Prostate gland (tissue), 2 donors: ENCODE measurements at regions not wholly inside any gene's neighbourhood (a gene's known extent, or its start where the extent isn't known, plus 50 kb on each side); places are given as distances from the start of the nearest gene placed in this dataset.
A peak's percentile ranks its signal among the peaks of the same experiment; 100 is the strongest.

Source experiments
- DNase-seq: peaks from one replicate; pipeline ENCODE4 v3.0.0-alpha.2; 2019; ENCODE audit warnings: low spot score
- H3K27ac ChIP-seq, 2 donors: fragments of 200-600 bp; sonication (generic); 2 replicates each; pipeline ENCODE4 v1.5.1; 2017 to 2019
- H3K27me3 ChIP-seq: fragments of 200-600 bp; sonication (generic); replicated peaks from 2 replicates; pipeline ENCODE4 v1.5.1; 2019; ENCODE audit not compliant: insufficient read depth
- H3K36me3 ChIP-seq, 2 donors: fragments of 200-600 bp; sonication (generic); 1 replicate in 1 of 2; 2 replicates in 1 of 2; pipeline versions ENCODE4 v1.5.1 to v1.8.1; 2017 to 2019
- H3K4me1 ChIP-seq: fragments of 200-600 bp; sonication (generic); replicated peaks from 2 replicates; pipeline ENCODE4 v1.5.1; 2019
- H3K4me3 ChIP-seq, 2 donors: fragments of 200-600 bp; sonication (generic); 2 replicates each; pipeline ENCODE4 v1.5.1; 2017 to 2019
- H3K9me3 ChIP-seq: fragments of 200-600 bp; sonication (generic); 2 replicates; pipeline ENCODE4 v1.5.1; 2017
- CTCF ChIP-seq, 4 experiments: fragments of 200-600 bp in 2 of 4; fragments of 450-650 bp in 2 of 4; sonication (generic) in 2 of 4; IDR thresholded peaks; 1 replicate in 3 of 4; 2 replicates in 1 of 4; pipeline ENCODE4 v1.5.1; 2016 to 2019; ENCODE audit warnings: antibody characterized with exemption in 4 of 4, mild to moderate bottlenecking in 2 of 4, moderate library complexity in 2 of 4
- POLR2A ChIP-seq: fragments of 450-650 bp; IDR thresholded peaks from one replicate; pipeline ENCODE4 v1.6.1; 2016; ENCODE audit warnings: antibody characterized with exemption, mild to moderate bottlenecking
- POLR2AphosphoS5 ChIP-seq: sonication (generic); formaldehyde crosslinking; IDR thresholded peaks from one replicate; pipeline ENCODE4 v1.6.1; 2017; ENCODE audit warnings: antibody characterized with exemption
- WGBS: methylation state at CpG from one replicate; pipeline ENCODE4 v1.1.5; 2018; 5-methylcytosine and 5-hydroxymethylcytosine counted together
- intact Hi-C: fragments of 100-400 bp; cut with DNase I; formaldehyde crosslinking; loops from one replicate; pipeline ENCODE4 v1.14.2; 2022

DNA sequence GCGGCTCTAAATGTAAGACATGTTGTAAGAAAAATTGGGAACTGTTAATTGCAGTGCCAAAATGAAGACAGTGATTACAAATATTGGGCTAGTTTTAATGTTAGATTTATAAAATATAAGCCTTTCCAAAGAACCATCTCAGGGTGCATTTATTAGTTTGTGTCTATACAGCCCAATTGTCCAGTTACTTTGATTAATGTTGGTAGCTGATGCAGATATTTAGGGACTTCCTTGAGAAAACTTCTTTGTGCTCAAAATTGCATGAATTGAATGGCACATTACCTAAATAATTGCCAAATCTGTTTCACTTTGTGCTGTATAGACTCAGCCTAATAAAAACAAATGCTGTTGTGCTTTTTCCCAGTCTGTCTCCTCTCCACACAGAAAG is 83.7 kb downstream of the DAD1 start:
- WGBS = 94% methylated on average over 1 of the region's 1 CpG

DNA sequence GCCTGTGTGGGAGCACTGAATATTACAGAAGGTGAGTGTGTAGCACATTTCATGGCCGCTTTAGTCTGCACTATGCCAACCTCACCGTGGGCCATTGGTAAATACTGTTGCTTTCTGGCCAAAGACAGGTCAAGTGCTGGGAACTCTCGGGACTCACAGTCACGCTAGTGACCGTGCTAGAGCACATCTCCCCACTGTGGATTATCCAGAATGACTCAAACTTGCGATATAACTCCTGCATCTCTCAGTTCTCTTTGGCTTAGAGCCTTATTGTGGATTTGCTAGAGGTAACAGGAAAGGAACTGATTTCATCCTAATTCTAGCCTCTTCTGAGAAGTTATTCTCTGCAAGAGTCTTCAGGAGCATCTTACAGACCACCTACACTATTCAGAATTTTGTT is 86.5 kb downstream of the DAD1 start:
- H3K4me3 ChIP-seq = no peak overlapping the region
- peak overlapping the region in 1 of 2 donors; percentile 20 for H3K27ac ChIP-seq
- H3K27me3 ChIP-seq = no peaks in the 10 kb centered on the region
- intact Hi-C loops = loop anchor here (5.0 kb wide), 1 partner anchor 1590 kb away; the partner anchor contains the start of gene PCK2
- no peak for TF ChIP-seq POLR2AphosphoS5
- TF ChIP-seq CTCF (IDR thresholded peaks at IDR 0.05) = no peak
- TF ChIP-seq POLR2A = no peak
- no peaks in the 10 kb centered on the region for H3K4me1 ChIP-seq
- no peaks in the 10 kb centered on the region for H3K36me3 ChIP-seq
- no peak for DNase-seq
- 62% methylated on average over 6 of the region's 6 CpGs for WGBS
- no peaks in the 10 kb centered on the region for H3K9me3 ChIP-seq

More for the DNA sequence above, 83.7 kb downstream of the DAD1 start:
- H3K9me3 ChIP-seq = no peaks in the 10 kb centered on the region
- intact Hi-C loops = no loop called here
- no peak overlapping the region for H3K27ac ChIP-seq
- H3K4me3 ChIP-seq = no peak overlapping the region
- H3K36me3 ChIP-seq = no peaks in the 10 kb centered on the region
- H3K4me1 ChIP-seq = no peaks in the 10 kb centered on the region
- H3K27me3 ChIP-seq = no peaks in the 10 kb centered on the region
- no peak for TF ChIP-seq POLR2A
- TF ChIP-seq CTCF (IDR thresholded peaks at IDR 0.05) = no peak
- TF ChIP-seq POLR2AphosphoS5 = no peak
- DNase-seq = no peak

DNA sequence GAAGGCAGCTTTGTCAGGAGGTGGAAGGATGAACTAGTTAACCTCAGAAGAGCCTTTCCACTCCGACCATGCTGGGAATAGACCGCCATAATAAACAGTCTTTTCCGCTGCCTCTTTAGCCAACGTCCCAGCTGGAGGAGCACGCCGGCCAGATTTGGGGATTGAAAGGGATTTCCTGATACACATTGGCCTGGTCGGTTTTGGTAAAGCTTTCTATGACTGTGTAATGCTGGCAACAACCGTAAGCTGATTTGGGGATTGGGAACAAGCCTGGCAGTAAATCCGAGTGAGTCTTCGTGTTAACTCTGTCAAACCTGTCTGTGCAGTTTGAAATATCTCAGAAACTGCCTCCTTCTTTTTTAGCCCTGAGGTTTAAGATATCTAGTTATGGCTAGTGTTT is 87.0 kb downstream of the DAD1 start:
- H3K4me1 ChIP-seq = no peaks in the 10 kb centered on the region
- no peaks in the 10 kb centered on the region for H3K9me3 ChIP-seq
- TF ChIP-seq POLR2A = no peak
- TF ChIP-seq POLR2AphosphoS5 = no peak
- no peaks in the 10 kb centered on the region for H3K27me3 ChIP-seq
- peak overlapping the region; percentile 5 to 20 for H3K27ac ChIP-seq
- intact Hi-C loops = loop anchor here (5.0 kb wide), 1 partner anchor 1590 kb away; the partner anchor contains the start of gene PCK2
- 30% methylated on average over 10 of the region's 10 CpGs for WGBS
- peak; percentile 41 for DNase-seq
- H3K4me3 ChIP-seq = no peak overlapping the region
- no peaks in the 10 kb centered on the region for H3K36me3 ChIP-seq

DNA sequence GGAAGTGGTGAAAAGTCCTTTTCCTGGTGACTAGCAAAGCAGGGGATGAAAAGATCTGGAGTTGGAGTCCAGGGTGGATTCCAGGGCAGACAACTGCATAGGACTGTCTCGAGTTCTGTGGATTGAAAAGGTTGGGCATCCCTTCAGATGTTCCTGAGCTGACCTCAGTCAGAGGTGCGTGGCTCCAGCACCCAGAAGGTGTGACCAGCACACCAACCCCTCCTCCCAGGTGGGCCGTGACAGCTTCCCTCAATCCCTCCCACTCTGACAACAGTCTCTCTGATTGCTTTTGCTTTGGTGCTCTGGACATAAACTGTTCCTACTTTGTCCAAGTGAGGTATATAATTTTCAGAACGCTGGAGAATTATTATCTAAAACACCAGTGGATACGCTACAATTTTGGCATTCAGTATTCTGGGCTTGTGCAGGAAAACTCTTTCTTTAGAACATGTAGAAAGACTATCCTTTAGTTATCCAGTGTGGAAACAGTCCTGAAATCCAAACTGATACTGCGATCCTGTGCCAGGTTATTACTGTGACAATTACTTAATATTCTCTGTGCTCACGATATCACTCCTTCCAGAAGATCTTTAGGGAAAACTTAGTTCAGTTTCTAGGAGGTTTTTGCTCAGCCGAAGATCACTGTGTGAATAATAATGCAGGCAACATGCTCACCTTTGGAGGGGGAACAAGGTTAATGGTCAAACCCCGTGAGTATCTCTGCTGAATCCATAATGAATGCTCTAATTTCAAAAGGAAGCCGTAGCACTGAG is 87.9 kb downstream of the DAD1 start:
- intact Hi-C loops = loop anchor here (5.0 kb wide), 1 partner anchor 1591 kb away; the partner anchor contains the start of gene PCK2
- Histone ChIP-seq H3K4me3 (no peak overlapping the region), H3K27me3 (no peaks in the 10 kb centered on the region), H3K27ac (peak overlapping the region in 1 of 2 donors; percentile 20), H3K9me3 (no peaks in the 10 kb centered on the region), H3K4me1 (no peaks in the 10 kb centered on the region), H3K36me3 (no peaks in the 10 kb centered on the region)
- TF ChIP-seq POLR2AphosphoS5 = no peak
- no peak for TF ChIP-seq CTCF (IDR thresholded peaks at IDR 0.05)
- no peak for TF ChIP-seq POLR2A
- WGBS = 76% methylated on average over 10 of the region's 10 CpGs
- no peak for DNase-seq

DNA sequence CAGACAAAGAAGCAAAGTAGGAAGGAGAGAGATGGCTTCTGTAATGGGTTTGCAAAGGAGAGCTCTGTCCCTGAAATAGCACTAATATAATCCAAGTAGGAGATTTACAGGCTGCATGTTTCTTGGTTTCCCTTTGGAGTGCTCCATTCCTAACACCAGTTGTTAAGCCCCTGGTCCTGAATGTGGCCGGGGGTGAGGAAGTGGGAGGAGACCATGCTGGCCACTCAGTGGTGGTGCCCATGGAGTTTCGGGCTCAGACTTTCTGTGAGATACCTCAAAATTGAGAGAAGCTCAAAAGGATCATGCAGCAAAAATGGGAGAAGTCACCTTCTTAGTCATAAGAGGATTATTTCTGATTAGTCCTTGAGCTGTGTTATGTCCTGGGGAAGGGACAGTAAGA is 88.5 kb downstream of the DAD1 start:
- no peak for TF ChIP-seq CTCF (IDR thresholded peaks at IDR 0.05)
- no peak for TF ChIP-seq POLR2AphosphoS5
- no peak for TF ChIP-seq POLR2A
- Histone ChIP-seq H3K27me3 (no peaks in the 10 kb centered on the region), H3K27ac (no peak overlapping the region), H3K4me3 (no peak overlapping the region), H3K4me1 (no peaks in the 10 kb centered on the region), H3K9me3 (no peaks in the 10 kb centered on the region), H3K36me3 (no peaks in the 10 kb centered on the region)
- WGBS = 97% methylated on average over 2 of the region's 2 CpGs
- no peak for DNase-seq
- intact Hi-C loops = loop anchor here (5.0 kb wide), 1 partner anchor 1592 kb away; the partner anchor contains the start of gene PCK2
